Astrocyte (in vitro differentiated cells and primary cell): ENCODE measurements at regions not wholly inside any gene's neighbourhood (a gene's known extent, or its start where the extent isn't known, plus 50 kb on each side); places are given as distances from the start of the nearest gene placed in this dataset.

ENCODE experiments used
- CTCF ChIP-seq: IDR thresholded peaks from 2 replicates; pipeline ENCODE4 v1.5.1; 2011; ENCODE audit warnings: low read depth, mild to moderate bottlenecking, inconsistent platforms, low read length, moderate library complexity; ENCODE audit not compliant: insufficient read depth
- EZH2 ChIP-seq: IDR thresholded peaks from 2 replicates; pipeline ENCODE4 v1.6.1; 2012; ENCODE audit warnings: mild to moderate bottlenecking, low read length, inconsistent platforms; ENCODE audit not compliant: insufficient read depth

GRCh38 chr6:168181316-168181715, 102.3 kb upstream of the FRMD1 start:
- TF ChIP-seq CTCF (no peak), EZH2 (no peak)
